Anterior cingulate cortex (tissue), 58 donors: ENCODE measurements at regions not wholly inside any gene's neighbourhood (a gene's known extent, or its start where the extent isn't known, plus 50 kb on each side); places are given as distances from the start of the nearest gene placed in this dataset.
"Not testable (repeated sequence)": the region's sequence is repeated elsewhere in the genome, so short reads cannot be mapped to it uniquely, and the experiment has no call there.

Source experiments
- DNase-seq, 58 donors: peaks; one replicate each; lab custom pipeline; 2025; lab: John Stamatoyannopoulos, UW

- DNase-seq = not testable (repeated sequence)
Observed at GRCh38 chr9:85878872-85879597, 61.9 kb upstream of the NAA35 start.

- not testable (repeated sequence) for DNase-seq
Observed at GRCh38 chr9:85880507-85880906, 60.4 kb upstream of the NAA35 start.

- no peak for DNase-seq
Observed at GRCh38 chr9:85884256-85884655, 56.7 kb upstream of the NAA35 start.

GRCh38 chr9:85890962-85891361 is 50.0 kb upstream of the NAA35 start:
- DNase-seq = no peak
